GM10266 (cell line): ENCODE measurements at regions not wholly inside any gene's neighbourhood (a gene's known extent, or its start where the extent isn't known, plus 50 kb on each side); places are given as distances from the start of the nearest gene placed in this dataset.
"Not testable (repeated sequence)": the region's sequence is repeated elsewhere in the genome, so short reads cannot be mapped to it uniquely, and the experiment has no call there.

Source experiments
- DNase-seq: peaks from one replicate; pipeline ENCODE4 v3.0.0; 2012; ENCODE audit errors: extremely low spot score
- CTCF ChIP-seq: IDR thresholded peaks from 2 replicates; pipeline ENCODE4 v1.5.1; 2012; ENCODE audit warnings: mild to moderate bottlenecking, low read depth; ENCODE audit not compliant: control insufficient read depth, insufficient read depth; ENCODE audit errors: missing control alignments

DNA sequence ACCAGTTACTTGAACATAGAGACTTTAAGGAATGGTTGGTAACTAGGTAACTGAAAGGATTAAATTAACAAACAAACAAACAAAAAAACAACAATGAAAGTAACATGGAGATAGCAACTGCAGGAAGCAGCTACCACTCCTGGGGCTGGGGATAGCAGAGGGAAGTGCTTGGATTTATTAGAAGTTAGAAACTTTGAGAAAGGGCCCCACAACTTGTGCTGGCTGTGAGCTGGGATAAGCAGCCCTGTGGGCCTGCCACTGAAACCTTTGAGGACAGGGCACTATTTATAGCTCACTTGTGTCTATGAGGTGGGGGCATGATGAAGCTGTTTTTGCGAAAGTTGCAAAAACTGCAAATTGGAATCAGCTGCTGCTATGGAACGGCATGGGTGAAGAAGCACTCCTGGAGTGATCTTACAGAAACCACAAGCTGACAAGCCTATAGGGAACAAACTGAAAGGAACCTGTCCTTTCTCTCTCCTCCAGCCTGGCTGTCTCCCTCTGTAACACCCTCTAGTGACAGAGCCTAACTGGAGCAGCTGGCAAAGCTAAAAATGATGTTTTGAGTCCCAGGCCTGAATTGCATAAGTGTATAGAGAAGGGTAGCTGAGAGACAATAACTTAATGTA, 91.4 kb upstream of the RANBP6 start:
- peak; percentile 41 for DNase-seq
- peak; percentile 26 for TF ChIP-seq CTCF

DNA sequence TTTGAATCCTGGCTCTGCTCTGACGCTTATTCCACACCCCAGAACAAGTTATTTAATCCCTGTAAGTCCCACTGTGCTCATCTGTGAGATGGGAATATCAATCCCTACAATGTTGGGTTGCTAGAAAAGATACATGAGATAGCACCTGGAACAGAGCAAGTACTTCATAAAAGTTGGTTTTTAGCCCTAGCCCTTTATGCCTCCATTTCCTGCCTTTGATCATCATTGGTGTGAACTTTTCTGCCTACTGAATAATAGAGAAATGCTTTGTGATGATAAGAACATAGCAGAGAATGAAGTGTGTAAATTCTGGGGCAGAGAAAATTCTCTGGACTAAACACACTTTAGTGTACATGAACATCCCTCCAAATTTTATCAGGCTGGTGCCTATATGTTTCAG, 90.3 kb upstream of the RANBP6 start:
- no peak for TF ChIP-seq CTCF
- DNase-seq = no peak

DNA sequence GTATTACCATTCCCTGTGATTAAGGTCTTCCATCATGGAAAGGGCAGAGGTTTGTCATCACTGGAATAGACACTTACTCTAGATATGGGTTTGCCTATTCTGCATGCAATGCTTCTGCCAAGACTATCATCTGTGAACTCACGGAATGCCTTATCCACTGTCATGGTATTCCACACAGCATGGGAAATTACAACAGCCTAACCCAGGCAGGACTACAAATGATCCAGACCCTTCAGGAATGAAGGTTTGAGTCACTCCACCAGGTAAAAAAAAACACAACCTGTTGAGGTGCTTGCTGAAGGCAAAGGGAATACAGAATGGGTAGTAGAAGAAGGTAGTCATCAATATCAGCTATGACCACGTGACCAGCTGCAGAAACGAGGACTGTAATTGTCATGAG, 89.0 kb upstream of the RANBP6 start:
- not testable (repeated sequence) for DNase-seq

DNA sequence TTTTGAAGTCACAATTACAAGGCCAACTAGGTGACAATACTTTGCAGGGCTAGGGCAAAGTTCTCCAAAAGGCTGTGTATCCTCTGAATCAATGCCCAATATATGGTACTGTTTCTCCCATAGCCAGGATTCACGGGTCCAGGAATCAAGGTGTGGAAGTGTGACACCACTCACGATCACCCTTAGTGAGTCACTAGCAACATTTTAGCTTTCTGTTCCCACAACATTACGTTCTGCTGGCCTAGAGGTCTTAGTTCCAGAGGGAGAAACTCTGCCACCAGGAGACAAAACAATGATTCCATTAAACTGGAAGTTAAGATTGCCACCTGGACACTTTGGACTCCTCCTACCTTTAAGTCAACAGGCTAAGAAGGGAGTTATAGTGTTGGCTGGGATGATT, 88.5 kb upstream of the RANBP6 start:
- DNase-seq = not testable (repeated sequence)

- not testable (repeated sequence) for DNase-seq
Measured at GRCh38 chr9:6102336-6102987, 87.0 kb upstream of the RANBP6 start.

- not testable (repeated sequence) for DNase-seq
Measured at GRCh38 chr9:6101725-6102124, 86.3 kb upstream of the RANBP6 start.

DNA sequence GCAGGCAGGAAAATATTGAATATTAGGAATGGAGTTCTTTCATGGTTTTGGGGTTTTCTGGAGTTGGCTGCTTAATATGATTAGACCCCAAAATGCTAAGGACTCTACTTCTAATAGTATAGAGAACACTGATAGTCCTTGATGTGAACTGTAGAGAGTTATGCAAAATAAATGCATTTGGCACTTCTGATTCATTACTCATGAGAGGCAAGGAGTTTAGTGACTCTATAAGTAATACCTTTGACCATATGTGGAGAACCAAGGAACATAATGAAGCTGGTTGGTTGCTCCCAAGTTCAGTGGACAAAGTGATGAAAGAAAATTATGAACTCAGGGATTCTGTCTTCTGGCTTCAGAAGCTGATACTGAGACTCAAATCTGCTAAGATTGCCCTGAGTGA, 83.9 kb upstream of the RANBP6 start:
- not testable (repeated sequence) for DNase-seq

DNA sequence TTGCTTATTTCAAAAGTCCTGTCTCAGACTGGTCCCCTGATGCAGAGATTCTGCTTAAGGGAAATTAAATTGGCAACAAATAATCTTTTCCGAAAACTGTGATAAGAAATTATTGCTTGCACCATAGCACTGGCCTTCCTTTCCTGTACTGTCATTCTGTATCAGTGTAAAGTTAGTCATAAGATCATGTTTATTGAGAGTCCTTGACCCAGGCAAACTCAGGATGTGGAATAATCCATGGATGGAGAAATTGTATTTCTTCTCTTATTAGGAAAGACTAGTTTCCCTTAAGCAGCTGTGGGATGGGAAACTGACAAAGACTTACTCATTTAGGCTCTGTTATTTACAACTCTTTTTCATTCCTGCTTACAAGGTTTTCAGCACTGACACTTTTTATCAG, 83.0 kb upstream of the RANBP6 start:
- no peak for DNase-seq
- no peak for TF ChIP-seq CTCF

DNA sequence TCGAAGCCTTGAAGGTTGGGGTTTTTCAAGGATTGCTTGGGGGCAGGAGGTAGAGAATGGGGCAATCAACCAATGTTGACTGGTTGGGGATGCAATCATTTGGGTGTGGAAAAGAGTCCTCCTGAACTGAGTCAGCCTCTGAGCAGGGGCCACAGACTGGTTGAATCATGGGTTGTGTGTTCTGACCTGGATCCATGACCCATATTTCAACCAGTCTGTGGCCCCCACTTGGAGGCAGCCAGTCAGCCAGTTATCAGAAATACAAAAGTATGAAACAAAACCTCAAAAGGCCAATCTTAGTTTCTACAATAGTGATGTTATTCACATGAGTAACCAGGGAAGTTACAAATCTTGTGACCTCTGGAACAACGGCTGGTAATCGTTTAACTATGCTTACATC, 81.4 kb upstream of the RANBP6 start:
- DNase-seq = no peak
- no peak for TF ChIP-seq CTCF

DNA sequence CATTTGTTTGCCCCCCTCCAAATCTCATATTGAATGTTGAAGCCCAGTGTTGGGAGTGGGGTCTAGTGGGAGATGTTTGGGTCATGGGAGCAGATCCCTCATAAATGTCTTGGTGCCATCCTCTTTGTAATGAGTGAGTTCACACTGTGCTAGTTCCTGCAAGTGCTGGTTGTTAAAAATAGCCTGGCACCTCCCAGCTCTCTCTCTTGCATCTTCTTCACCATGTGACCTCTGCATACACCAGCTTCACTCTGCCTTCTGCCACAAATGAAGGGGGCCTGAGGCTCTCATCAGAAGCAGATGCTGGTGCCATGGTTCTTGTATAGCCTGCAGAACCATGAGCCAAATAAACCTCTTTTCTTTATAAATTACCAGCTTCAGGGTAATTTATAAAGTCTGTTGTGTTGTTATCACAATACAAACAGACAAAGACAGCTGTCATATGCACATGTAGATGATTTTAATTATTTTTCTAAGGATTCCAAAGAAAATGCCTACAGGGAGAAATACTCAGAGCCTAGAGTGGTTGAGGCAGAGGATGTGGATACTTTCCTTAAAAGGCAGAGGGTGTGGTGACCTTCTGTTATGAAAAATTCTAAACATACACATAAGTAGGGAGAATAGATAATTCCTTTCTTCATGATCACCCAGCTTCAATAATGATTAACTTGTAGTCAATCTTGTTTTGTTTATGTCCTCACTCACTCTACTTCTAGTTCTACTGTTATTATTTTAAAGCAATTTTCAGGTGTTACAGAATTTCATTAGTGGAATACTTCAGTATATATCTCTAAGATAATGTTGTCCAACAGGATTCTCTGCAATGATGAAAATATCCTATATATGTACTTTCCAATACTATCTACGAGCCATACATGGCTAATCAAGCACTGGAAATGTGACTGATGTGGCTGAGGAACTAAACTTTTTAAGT, 75.1 kb upstream of the RANBP6 start:
- no peak for TF ChIP-seq CTCF

More for the DNA sequence above, 75.1 kb upstream of the RANBP6 start:
- no peak for DNase-seq
